RWPE1 (cell line): ENCODE measurements at regions not wholly inside any gene's neighbourhood (a gene's known extent, or its start where the extent isn't known, plus 50 kb on each side); places are given as distances from the start of the nearest gene placed in this dataset.

Experiments used
- CTCF ChIA-PET: fragments of 350-600 bp; sonication (Branson Sonifier 250); formaldehyde crosslinking; extraction: SDS; loops from one replicate; lab custom pipeline; 2021; lab: Yijun Ruan, JAX
- POLR2A ChIA-PET: fragments of 400-600 bp; formaldehyde crosslinking; extraction: SDS; loops from one replicate; lab custom pipeline; 2020; ENCODE audit warnings: antibody characterized with exemption; ENCODE audit not compliant: low non-redundant PET; lab: Yijun Ruan, JAX
- DNase-seq: peaks from one replicate; pipeline ENCODE4 v3.0.0; 2012; ENCODE audit warnings: low spot score
- H3K27ac ChIP-seq: fragments of 450-650 bp; 2 replicates; pipeline ENCODE4 v1.5.1; 2017
- TF ChIP-seq, protein P1 (sequence below): fragments of 450-650 bp; conservative IDR thresholded peaks from 2 replicates; pipeline ENCODE4 v1.5.1; 2017; ENCODE audit warnings: low read depth, mild to moderate bottlenecking

DNA sequence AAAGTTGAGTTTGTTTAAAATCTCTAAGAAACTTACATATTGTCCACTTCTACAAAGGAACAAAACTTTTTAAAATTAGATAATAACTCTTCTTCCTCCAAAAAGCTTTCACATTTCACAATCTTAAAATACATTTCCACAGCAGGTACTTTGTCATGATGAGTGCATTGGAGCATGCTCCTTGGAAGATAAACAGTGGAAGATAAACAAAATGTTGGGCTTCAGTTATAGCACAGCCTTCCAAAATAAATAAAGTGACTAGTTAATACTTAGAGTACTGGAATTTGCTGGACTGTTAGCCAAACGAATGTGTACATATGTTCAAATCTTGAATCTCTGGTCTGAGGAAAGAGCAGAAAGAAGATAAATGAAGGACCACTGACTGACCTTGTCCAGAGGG is 54.9 kb upstream of the PDE5A start:
- TF ChIP-seq, protein P1, sequence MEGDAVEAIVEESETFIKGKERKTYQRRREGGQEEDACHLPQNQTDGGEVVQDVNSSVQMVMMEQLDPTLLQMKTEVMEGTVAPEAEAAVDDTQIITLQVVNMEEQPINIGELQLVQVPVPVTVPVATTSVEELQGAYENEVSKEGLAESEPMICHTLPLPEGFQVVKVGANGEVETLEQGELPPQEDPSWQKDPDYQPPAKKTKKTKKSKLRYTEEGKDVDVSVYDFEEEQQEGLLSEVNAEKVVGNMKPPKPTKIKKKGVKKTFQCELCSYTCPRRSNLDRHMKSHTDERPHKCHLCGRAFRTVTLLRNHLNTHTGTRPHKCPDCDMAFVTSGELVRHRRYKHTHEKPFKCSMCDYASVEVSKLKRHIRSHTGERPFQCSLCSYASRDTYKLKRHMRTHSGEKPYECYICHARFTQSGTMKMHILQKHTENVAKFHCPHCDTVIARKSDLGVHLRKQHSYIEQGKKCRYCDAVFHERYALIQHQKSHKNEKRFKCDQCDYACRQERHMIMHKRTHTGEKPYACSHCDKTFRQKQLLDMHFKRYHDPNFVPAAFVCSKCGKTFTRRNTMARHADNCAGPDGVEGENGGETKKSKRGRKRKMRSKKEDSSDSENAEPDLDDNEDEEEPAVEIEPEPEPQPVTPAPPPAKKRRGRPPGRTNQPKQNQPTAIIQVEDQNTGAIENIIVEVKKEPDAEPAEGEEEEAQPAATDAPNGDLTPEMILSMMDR = no peak
- no peak for DNase-seq
- no peak overlapping the region for H3K27ac ChIP-seq
- ChIA-PET POLR2A (no interaction called here), CTCF (no interaction called here)

DNA sequence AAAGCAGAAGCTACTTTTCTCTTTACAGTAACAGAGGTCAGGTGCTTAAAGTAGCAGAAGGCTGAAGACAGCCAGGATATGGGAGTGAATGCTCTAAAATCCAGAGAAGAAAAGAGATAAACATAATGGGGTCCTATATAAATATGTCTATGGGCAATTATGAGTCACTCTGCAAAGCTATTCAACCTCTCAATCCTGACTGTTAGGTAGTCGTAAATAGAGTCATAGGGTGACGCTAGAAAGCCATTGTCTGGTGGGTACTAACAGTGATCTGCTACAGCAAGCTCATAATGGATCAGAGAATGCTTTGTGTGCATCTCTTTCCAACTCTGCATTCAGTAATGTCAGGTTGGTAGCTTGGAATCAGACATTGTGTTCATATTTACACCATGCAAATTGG is 53.5 kb upstream of the PDE5A start:
- TF ChIP-seq, protein P1 = no peak

GRCh38 chr4:119679251-119679650 is 50.6 kb upstream of the PDE5A start:
- ChIA-PET POLR2A (no interaction called here), CTCF (no interaction called here)
- TF ChIP-seq, protein P1 = no peak
- no peak overlapping the region for H3K27ac ChIP-seq
- DNase-seq = no peak

More for the DNA sequence above, 53.5 kb upstream of the PDE5A start:
- DNase-seq = no peak
- no peak overlapping the region for H3K27ac ChIP-seq
- POLR2A ChIA-PET = no interaction called here
- CTCF ChIA-PET = interaction anchor here (0.5 kb wide), 1 partner anchor 50 kb away, joined by 3 read pairs; no protein-coding TSS in a partner anchor

GRCh38 chr4:119678761-119679160 is 50.2 kb upstream of the PDE5A start:
- POLR2A ChIA-PET = no interaction called here
- CTCF ChIA-PET = interaction anchor here (1.5 kb wide), 1 partner anchor 13 kb away, joined by 4 read pairs; no protein-coding TSS in a partner anchor
- TF ChIP-seq, protein P1 = no peak
- no peak overlapping the region for H3K27ac ChIP-seq
- DNase-seq = no peak
